Neuronal stem cell (in vitro differentiated cells): ENCODE measurements at regions not wholly inside any gene's neighbourhood (a gene's known extent, or its start where the extent isn't known, plus 50 kb on each side); places are given as distances from the start of the nearest gene placed in this dataset.
"Not testable (repeated sequence)": the region's sequence is repeated elsewhere in the genome, so short reads cannot be mapped to it uniquely, and the experiment has no call there.

Experiments
- DNase-seq: peaks from one replicate; pipeline ENCODE4 v3.0.0-alpha.2; 2013; ENCODE audit warnings: low spot score
- H2AFZ ChIP-seq: one replicate; pipeline ENCODE4 v1.6.1; 2013; ENCODE audit warnings: mild to moderate bottlenecking, low read length, inconsistent platforms
- H2AK5ac ChIP-seq: 2 replicates; pipeline ENCODE4 v1.6.1; 2013; ENCODE audit warnings: low read depth, mild to moderate bottlenecking, inconsistent platforms, low read length, moderate library complexity, mixed read lengths
- H2BK120ac ChIP-seq: 2 replicates; pipeline ENCODE4 v1.6.1; 2013; ENCODE audit warnings: low read depth, mild to moderate bottlenecking, inconsistent platforms, low read length, moderate library complexity, mixed read lengths
- H2BK12ac ChIP-seq: one replicate; pipeline ENCODE4 v1.6.1; 2013; ENCODE audit warnings: low read length, inconsistent platforms
- H2BK15ac ChIP-seq: 2 replicates; pipeline ENCODE4 v1.6.1; 2013; ENCODE audit warnings: mild to moderate bottlenecking, low read length, inconsistent platforms, mixed read lengths
- H2BK5ac ChIP-seq: one replicate; pipeline ENCODE4 v1.6.1; 2013; ENCODE audit warnings: inconsistent platforms, mild to moderate bottlenecking, low read length, moderate library complexity
- H3K14ac ChIP-seq: one replicate; pipeline ENCODE4 v1.6.1; 2013; ENCODE audit warnings: low read length, inconsistent platforms
- H3K18ac ChIP-seq: 2 replicates; pipeline ENCODE4 v1.6.1; 2013; ENCODE audit warnings: low read length, inconsistent platforms
- H3K23ac ChIP-seq: 2 replicates; pipeline ENCODE4 v1.6.1; 2013; ENCODE audit warnings: low read depth, mild to moderate bottlenecking, mixed read lengths, low read length, inconsistent platforms; ENCODE audit not compliant: poor library complexity
- H3K27ac ChIP-seq: replicated peaks from 3 replicates; pipeline ENCODE4 v1.5.1; 2013; ENCODE audit warnings: low read length, inconsistent platforms
- H3K27me3 ChIP-seq, 3 experiments: 2 replicates each; pipeline ENCODE4 v1.6.1; 2013; ENCODE audit warnings: low read length in 3 of 3, mild to moderate bottlenecking in 2 of 3, inconsistent platforms in 1 of 3, low read depth in 1 of 3, mixed read lengths in 1 of 3, moderate library complexity in 1 of 3; ENCODE audit not compliant: control insufficient read depth in 3 of 3, insufficient read depth in 3 of 3
- H3K36me3 ChIP-seq, 2 donors: replicated peaks in 1 of 2; 2 replicates each; pipeline ENCODE4 v1.6.1; 2013; ENCODE audit warnings: low read length in 2 of 2; ENCODE audit not compliant: control insufficient read depth in 2 of 2, insufficient read depth in 2 of 2
- H3K4ac ChIP-seq: 2 replicates; pipeline ENCODE4 v1.6.1; 2013; ENCODE audit warnings: inconsistent platforms, mild to moderate bottlenecking, low read length, moderate library complexity
- H3K4me1 ChIP-seq, 2 donors: 1 replicate in 1 of 2; 2 replicates in 1 of 2; pipeline ENCODE4 v1.6.1; 2013; ENCODE audit warnings: low read length in 2 of 2, low read depth in 1 of 2; ENCODE audit not compliant: control insufficient read depth in 2 of 2, insufficient read depth in 1 of 2
- H3K4me2 ChIP-seq: one replicate; pipeline ENCODE4 v1.6.1; 2013; ENCODE audit warnings: mild to moderate bottlenecking, low read length, inconsistent platforms; ENCODE audit not compliant: insufficient read depth, poor library complexity, severe bottlenecking
- H3K4me3 ChIP-seq, 2 donors: 2 replicates each; pipeline ENCODE4 v1.5.1; 2013; ENCODE audit warnings: low read length in 2 of 2, mild to moderate bottlenecking in 2 of 2, inconsistent platforms in 1 of 2, moderate library complexity in 1 of 2
- H3K79me1 ChIP-seq: one replicate; pipeline ENCODE4 v1.6.1; 2013; ENCODE audit warnings: low read depth, mild to moderate bottlenecking, inconsistent platforms, low read length, moderate library complexity
- H3K9ac ChIP-seq: one replicate; pipeline ENCODE4 v1.6.1; 2013; ENCODE audit warnings: mild to moderate bottlenecking, low read depth, low read length, inconsistent platforms; ENCODE audit not compliant: poor library complexity
- H3K9me3 ChIP-seq, 2 donors: replicated peaks in 1 of 2; 2 replicates each; pipeline versions ENCODE3 to v1.6.1; 2013; ENCODE audit warnings: low read length in 2 of 2, mild to moderate bottlenecking in 2 of 2, inconsistent platforms in 1 of 2, low read depth in 1 of 2, mixed read lengths in 1 of 2, moderate library complexity in 1 of 2; ENCODE audit not compliant: control insufficient read depth in 2 of 2, insufficient read depth in 1 of 2
- H4K8ac ChIP-seq: one replicate; pipeline ENCODE4 v1.6.1; 2013; ENCODE audit warnings: low read depth, mild to moderate bottlenecking, inconsistent platforms, low read length, moderate library complexity
- H4K91ac ChIP-seq: one replicate; pipeline ENCODE4 v1.6.1; 2013; ENCODE audit warnings: low read length, low read depth, mild to moderate bottlenecking, inconsistent platforms; ENCODE audit not compliant: poor library complexity
- WGBS, 2 donors: extraction: QIAGEN DNeasy Blood & Tissue Kit; methylation state at CpG; one replicate each; pipeline ENCODE4 v1.1.7; 2013; ENCODE audit warnings: missing lambda C conversion rate in 2 of 2, mixed read lengths in 1 of 2; ENCODE audit not compliant: insufficient read length in 2 of 2, insufficient replicate concordance in 1 of 2; ENCODE audit errors: extremely low coverage in 2 of 2; 5-methylcytosine and 5-hydroxymethylcytosine counted together

GRCh38 chr1:118390955-118391354, 205.9 kb upstream of the SPAG17 start:
- no peak overlapping the region for H3K18ac ChIP-seq
- H2BK5ac ChIP-seq, result no peak overlapping the region
- H3K9ac ChIP-seq, result no peak overlapping the region
- no peak overlapping the region for H3K4ac ChIP-seq
- no peak overlapping the region for H3K4me2 ChIP-seq
- no peaks in the 10 kb centered on the region for H3K9me3 ChIP-seq
- no peak overlapping the region for H2BK15ac ChIP-seq
- no peaks in the 10 kb centered on the region for H3K27me3 ChIP-seq
- no peak overlapping the region for H4K8ac ChIP-seq
- H2BK12ac ChIP-seq, result no peak overlapping the region
- no peak overlapping the region for H2AFZ ChIP-seq
- no peak overlapping the region for H4K91ac ChIP-seq
- no peak for DNase-seq
- H2AK5ac ChIP-seq, result no peak overlapping the region
- no peak overlapping the region for H3K23ac ChIP-seq
- H2BK120ac ChIP-seq, result no peak overlapping the region
- H3K36me3 ChIP-seq, result no peaks in the 10 kb centered on the region
- H3K14ac ChIP-seq, result no peak overlapping the region
- no peaks in the 10 kb centered on the region for H3K79me1 ChIP-seq
- no peak overlapping the region for H3K27ac ChIP-seq
- no CpG with 5 or more reads among the region's 1 CpG for WGBS, 2 donors
- H3K4me1 ChIP-seq, result no peaks in the 10 kb centered on the region
- H3K4me3 ChIP-seq, result no peak overlapping the region

GRCh38 chr1:118388301-118388959, 203.4 kb upstream of the SPAG17 start:
- Histone ChIP-seq H3K18ac (no peak overlapping the region), H4K91ac (no peak overlapping the region), H3K23ac (no peak overlapping the region), H3K36me3 (no peaks in the 10 kb centered on the region), H3K4me3 (no peak overlapping the region), H3K14ac (no peak overlapping the region), H3K4me1 (no peaks in the 10 kb centered on the region), H4K8ac (no peak overlapping the region), H3K4ac (no peak overlapping the region), H3K9ac (no peak overlapping the region), H3K4me2 (no peak overlapping the region), H2BK120ac (no peak overlapping the region), H2BK5ac (no peak overlapping the region), H3K9me3 (no peaks in the 10 kb centered on the region), H3K27me3 (no peaks in the 10 kb centered on the region), H2AK5ac (no peak overlapping the region), H3K27ac (no peak overlapping the region), H2AFZ (no peak overlapping the region), H2BK12ac (no peak overlapping the region), H3K79me1 (no peaks in the 10 kb centered on the region), H2BK15ac (no peak overlapping the region)
- no CpG with 5 or more reads among the region's 4 CpGs for WGBS, 2 donors
- no peak for DNase-seq

- Histone ChIP-seq H4K91ac (no peak overlapping the region), H3K23ac (no peak overlapping the region), H3K4me1 (no peaks in the 10 kb centered on the region), H2BK15ac (no peak overlapping the region), H3K18ac (no peak overlapping the region), H3K4ac (no peak overlapping the region), H2AK5ac (no peak overlapping the region), H3K27ac (no peak overlapping the region), H2BK120ac (no peak overlapping the region), H2AFZ (no peak overlapping the region), H3K4me3 (no peak overlapping the region), H3K9ac (no peak overlapping the region), H3K14ac (no peak overlapping the region), H3K36me3 (no peaks in the 10 kb centered on the region), H2BK5ac (no peak overlapping the region), H3K9me3 (no peaks in the 10 kb centered on the region), H3K27me3 (no peaks in the 10 kb centered on the region), H2BK12ac (no peak overlapping the region), H4K8ac (no peak overlapping the region), H3K4me2 (no peak overlapping the region), H3K79me1 (no peaks in the 10 kb centered on the region)
- WGBS, 2 donors, result no CpG with 5 or more reads among the region's 1 CpG
- DNase-seq, result no peak
Observed at GRCh38 chr1:118381197-118381869, 196.3 kb upstream of the SPAG17 start.

GRCh38 chr1:118377183-118377582, 192.2 kb upstream of the SPAG17 start:
- not testable (repeated sequence) for H2AFZ ChIP-seq, H3K4me3 ChIP-seq, H3K18ac ChIP-seq, H3K23ac ChIP-seq, DNase-seq, H3K9ac ChIP-seq, H4K91ac ChIP-seq, H2BK15ac ChIP-seq, H3K4ac ChIP-seq, H4K8ac ChIP-seq, H3K27me3 ChIP-seq, H2BK120ac ChIP-seq, H2BK12ac ChIP-seq, H3K27ac ChIP-seq, H3K9me3 ChIP-seq, H3K4me2 ChIP-seq, H3K36me3 ChIP-seq, H3K4me1 ChIP-seq, H2AK5ac ChIP-seq, H3K79me1 ChIP-seq, H2BK5ac ChIP-seq, H3K14ac ChIP-seq
- WGBS, 2 donors, result no CpG with 5 or more reads among the region's 2 CpGs
